GM12873 (cell line): ENCODE measurements at regions not wholly inside any gene's neighbourhood (a gene's known extent, or its start where the extent isn't known, plus 50 kb on each side); places are given as distances from the start of the nearest gene placed in this dataset.

Experiments
- TF ChIP-seq, protein P1 (sequence below): IDR thresholded peaks from 2 replicates; pipeline ENCODE4 v1.5.1; 2012; ENCODE audit warnings: low read depth, mild to moderate bottlenecking, moderate library complexity, low read length, control low read depth; ENCODE audit not compliant: insufficient read depth; ENCODE audit errors: missing control alignments

- TF ChIP-seq, protein P1, sequence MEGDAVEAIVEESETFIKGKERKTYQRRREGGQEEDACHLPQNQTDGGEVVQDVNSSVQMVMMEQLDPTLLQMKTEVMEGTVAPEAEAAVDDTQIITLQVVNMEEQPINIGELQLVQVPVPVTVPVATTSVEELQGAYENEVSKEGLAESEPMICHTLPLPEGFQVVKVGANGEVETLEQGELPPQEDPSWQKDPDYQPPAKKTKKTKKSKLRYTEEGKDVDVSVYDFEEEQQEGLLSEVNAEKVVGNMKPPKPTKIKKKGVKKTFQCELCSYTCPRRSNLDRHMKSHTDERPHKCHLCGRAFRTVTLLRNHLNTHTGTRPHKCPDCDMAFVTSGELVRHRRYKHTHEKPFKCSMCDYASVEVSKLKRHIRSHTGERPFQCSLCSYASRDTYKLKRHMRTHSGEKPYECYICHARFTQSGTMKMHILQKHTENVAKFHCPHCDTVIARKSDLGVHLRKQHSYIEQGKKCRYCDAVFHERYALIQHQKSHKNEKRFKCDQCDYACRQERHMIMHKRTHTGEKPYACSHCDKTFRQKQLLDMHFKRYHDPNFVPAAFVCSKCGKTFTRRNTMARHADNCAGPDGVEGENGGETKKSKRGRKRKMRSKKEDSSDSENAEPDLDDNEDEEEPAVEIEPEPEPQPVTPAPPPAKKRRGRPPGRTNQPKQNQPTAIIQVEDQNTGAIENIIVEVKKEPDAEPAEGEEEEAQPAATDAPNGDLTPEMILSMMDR: no peak
These were observed 172.6 kb upstream of the ADAMTS5 start for GRCh38 chr21:27139526-27139925.

DNA sequence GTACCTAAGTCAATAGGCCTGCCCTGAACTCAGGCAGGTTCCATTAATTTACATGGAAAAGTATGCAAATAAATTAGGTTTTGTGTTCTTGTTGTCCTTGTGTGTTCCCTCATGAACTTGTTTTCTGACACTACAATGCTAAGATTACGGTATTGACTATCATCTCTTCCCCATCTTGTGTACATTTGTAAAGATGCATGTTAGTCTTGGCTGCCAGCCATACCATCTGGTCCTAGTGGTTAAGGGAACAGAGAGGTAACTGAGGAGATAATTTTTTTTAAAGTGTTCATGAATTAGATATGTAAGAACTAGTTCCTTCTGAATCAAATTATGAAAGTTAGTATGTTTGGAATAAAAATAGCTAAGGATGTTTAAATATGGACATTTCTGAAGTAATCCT is 167.6 kb upstream of the ADAMTS5 start:
- TF ChIP-seq, protein P1: no peak

DNA sequence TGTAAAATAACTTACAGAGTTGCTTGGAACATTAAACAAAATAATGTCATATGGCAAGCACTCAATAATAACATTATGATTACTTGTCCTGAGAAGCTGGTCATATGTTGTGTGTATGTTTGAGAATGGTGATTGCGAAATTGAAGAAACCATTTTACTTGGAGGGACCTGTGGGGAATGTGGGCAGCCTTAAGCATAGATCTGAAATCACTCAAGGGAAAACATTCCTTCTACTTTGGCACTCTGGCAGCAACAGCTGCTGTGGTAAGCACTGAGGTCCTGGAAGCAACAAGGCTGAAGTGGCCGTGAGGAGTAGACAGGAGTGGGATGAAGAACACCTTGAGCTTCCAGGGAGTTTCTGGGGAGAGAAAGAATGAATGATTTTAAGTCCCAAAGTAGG is 165.4 kb upstream of the ADAMTS5 start:
- TF ChIP-seq, protein P1: no peak

DNA sequence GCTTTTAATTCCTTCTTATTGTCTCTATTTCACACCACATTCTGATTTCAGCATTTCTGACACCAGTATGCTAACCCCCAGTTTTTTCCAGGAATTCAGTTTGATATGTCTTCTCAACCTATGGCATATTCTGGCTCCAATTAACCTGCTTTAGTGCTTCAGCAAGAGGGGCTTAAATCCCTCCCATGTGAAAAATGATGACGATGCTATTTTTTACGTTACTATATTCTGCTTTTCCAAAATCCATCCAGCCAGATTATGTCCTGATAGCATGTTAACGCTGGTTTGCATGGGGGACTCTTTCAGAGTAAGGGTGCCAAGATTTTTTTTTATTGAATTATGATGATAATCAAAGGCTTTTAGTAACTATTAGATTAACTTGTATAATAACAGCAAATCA is 163.3 kb upstream of the ADAMTS5 start:
- TF ChIP-seq, protein P1: no peak

DNA sequence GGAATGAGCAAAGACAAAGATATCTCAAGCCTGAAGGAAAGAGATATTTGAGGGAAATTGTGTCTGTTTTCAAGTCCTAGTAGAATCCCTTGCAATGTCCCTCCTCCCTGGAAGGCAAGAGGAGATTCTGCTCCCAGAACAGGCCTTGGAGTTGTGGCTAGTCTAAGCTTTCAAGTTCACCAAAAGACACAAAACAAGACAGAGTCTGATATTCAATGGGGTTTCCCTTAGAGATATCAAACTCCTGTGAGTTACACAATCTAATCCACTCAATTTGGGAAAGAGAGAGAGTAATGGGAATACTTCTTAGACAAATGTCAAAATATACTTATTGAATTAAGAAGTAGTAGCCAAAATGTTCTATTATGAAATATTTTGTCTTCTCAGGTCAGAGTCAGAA is 162.8 kb upstream of the ADAMTS5 start:
- TF ChIP-seq, protein P1: no peak

GRCh38 chr21:27129215-27129614 is 162.3 kb upstream of the ADAMTS5 start:
- TF ChIP-seq, protein P1: no peak

DNA sequence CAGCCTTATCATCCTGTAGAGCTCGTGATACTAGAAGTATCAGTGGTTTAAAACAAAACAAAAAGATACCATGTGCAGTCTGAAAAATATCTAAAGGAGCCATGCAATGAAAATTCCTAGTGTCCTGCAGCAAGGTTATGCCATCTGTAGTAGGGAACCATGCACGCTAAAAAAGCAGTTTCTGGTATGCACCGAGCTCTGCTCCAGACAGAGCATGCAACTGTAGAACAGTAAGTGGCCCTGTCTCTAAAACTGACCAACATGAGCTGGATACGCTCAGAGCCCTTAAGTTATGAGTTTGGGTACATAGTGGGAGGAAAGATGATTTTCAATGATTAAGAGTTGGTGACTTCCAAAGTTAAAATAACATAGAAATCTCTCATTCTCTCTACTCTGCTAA is 159.3 kb upstream of the ADAMTS5 start:
- TF ChIP-seq, protein P1: no peak
